H1 (cell line): ENCODE measurements at regions not wholly inside any gene's neighbourhood (a gene's known extent, or its start where the extent isn't known, plus 50 kb on each side); places are given as distances from the start of the nearest gene placed in this dataset.

ENCODE experiments used
- CTCF ChIA-PET: fragments of 300-600 bp; sonication (Branson Sonifier 250); formaldehyde crosslinking; loops from one replicate; lab custom pipeline; 2021; ENCODE audit not compliant: partially characterized antibody; lab: Charles Lee
- POLR2A ChIA-PET: fragments of 300-600 bp; sonication (Branson Sonifier 250); formaldehyde crosslinking; loops from one replicate; lab custom pipeline; 2021; ENCODE audit warnings: inconsistent platforms; ENCODE audit not compliant: partially characterized antibody; lab: Charles Lee
- DNase-seq, 2 experiments: peaks; one replicate each; pipeline versions ENCODE4 v3.0.0 to v3.0.0-alpha.2; 2010 to 2022; ENCODE audit warnings: low spot score in 2 of 2, low read depth in 1 of 2, mixed read lengths in 1 of 2
- FAIRE-seq: peaks from 2 replicates; lab custom pipeline; 2011; peaks lifted over from hg19 to GRCh38; lab: Jason Lieb, UNC
- H2AFZ ChIP-seq: 2 replicates; pipeline ENCODE4 v1.8.1; 2012; ENCODE audit warnings: low read length, inconsistent platforms
- H2AK5ac ChIP-seq: 2 replicates; pipeline ENCODE4 v1.6.1; 2013; ENCODE audit warnings: low read depth, low read length
- H2BK120ac ChIP-seq: replicated peaks from 2 replicates; pipeline ENCODE3; 2013; ENCODE audit warnings: low read depth, low read length, inconsistent platforms
- H2BK12ac ChIP-seq: 2 replicates; pipeline ENCODE4 v1.6.1; 2013; ENCODE audit warnings: low read depth, low read length
- H2BK15ac ChIP-seq: 2 replicates; pipeline ENCODE4 v1.6.1; 2013; ENCODE audit warnings: low read length
- H2BK20ac ChIP-seq: 2 replicates; pipeline ENCODE4 v1.6.1; 2013; ENCODE audit warnings: low read length
- H2BK5ac ChIP-seq: 2 replicates; pipeline ENCODE4 v1.6.1; 2013; ENCODE audit warnings: low read depth, low read length
- H3K14ac ChIP-seq: 2 replicates; pipeline ENCODE4 v1.6.1; 2013; ENCODE audit warnings: inconsistent platforms; ENCODE audit not compliant: insufficient read length
- H3K18ac ChIP-seq: 2 replicates; pipeline ENCODE4 v1.6.1; 2013; ENCODE audit warnings: low read length; ENCODE audit errors: extremely low read depth
- H3K23ac ChIP-seq: 2 replicates; pipeline ENCODE4 v1.6.1; 2013; ENCODE audit warnings: inconsistent platforms; ENCODE audit not compliant: insufficient read length
- H3K23me2 ChIP-seq: 2 replicates; pipeline ENCODE4 v1.6.1; 2013; ENCODE audit warnings: low read depth, low read length
- H3K27ac ChIP-seq: 2 replicates; pipeline ENCODE4 v1.6.1; 2011; ENCODE audit warnings: low read depth, low read length, inconsistent platforms
- H3K27me3 ChIP-seq, 4 experiments: replicated peaks in 1 of 4; 1 replicate in 1 of 4; 2 replicates in 3 of 4; pipeline versions ENCODE4 v1.6.1 to v1.8.1; 2011 to 2013; ENCODE audit warnings: low read length in 3 of 4, mild to moderate bottlenecking in 3 of 4, inconsistent platforms in 2 of 4, mixed read lengths in 2 of 4, moderate library complexity in 1 of 4; ENCODE audit not compliant: control insufficient read depth in 3 of 4, insufficient read depth in 3 of 4; ENCODE audit errors: extremely low read depth in 1 of 4
- H3K36me3 ChIP-seq, 4 experiments: 2 replicates each; pipeline versions ENCODE4 v1.6.1 to v1.8.1; 2011 to 2013; ENCODE audit warnings: mild to moderate bottlenecking in 4 of 4, low read length in 3 of 4, moderate library complexity in 2 of 4, control low read depth in 1 of 4, inconsistent platforms in 1 of 4; ENCODE audit not compliant: insufficient read depth in 4 of 4, control insufficient read depth in 2 of 4
- H3K4ac ChIP-seq: replicated peaks from 2 replicates; pipeline ENCODE3; 2013; ENCODE audit warnings: low read length, low read depth, mixed read lengths, inconsistent platforms; ENCODE audit not compliant: insufficient read length
- H3K4me1 ChIP-seq, 4 experiments: replicated peaks in 1 of 4; 1 replicate in 1 of 4; 2 replicates in 3 of 4; pipeline versions ENCODE4 v1.6.1 to v1.8.1; 2011 to 2013; ENCODE audit warnings: low read length in 3 of 4, inconsistent platforms in 2 of 4, mixed read lengths in 1 of 4; ENCODE audit not compliant: insufficient read depth in 4 of 4, control insufficient read depth in 3 of 4
- H3K4me2 ChIP-seq, 2 experiments: 2 replicates each; pipeline versions ENCODE4 v1.6.1 to v1.8.1; 2011 to 2013; ENCODE audit warnings: low read depth in 2 of 2, low read length in 2 of 2, control low read depth in 1 of 2, inconsistent platforms in 1 of 2, mild to moderate bottlenecking in 1 of 2; ENCODE audit not compliant: insufficient read depth in 1 of 2
- H3K4me3 ChIP-seq, 4 experiments: fragments of 200-600, 300-600 bp in 1 of 4; sonication (generic), shearing (Covaris generic), sonication (Bioruptor Twin) in 1 of 4; 2 replicates each; pipeline versions ENCODE4 v1.5.1 to v1.8.1; 2011 to 2016; ENCODE audit warnings: low read length in 4 of 4, low read depth in 3 of 4, control low read depth in 2 of 4, inconsistent platforms in 2 of 4, mild to moderate bottlenecking in 2 of 4, mixed read lengths in 1 of 4, moderate library complexity in 1 of 4; ENCODE audit not compliant: insufficient read depth in 2 of 4; ENCODE audit errors: extremely low read depth in 1 of 4
- H3K56ac ChIP-seq: replicated peaks from 2 replicates; pipeline ENCODE3; 2013; ENCODE audit warnings: low read depth, mild to moderate bottlenecking, mixed read lengths, low read length, inconsistent platforms; ENCODE audit not compliant: insufficient read length
- H3K79me1 ChIP-seq: 2 replicates; pipeline ENCODE4 v1.6.1; 2013; ENCODE audit warnings: low read depth, low read length, control low read depth
- H3K79me2 ChIP-seq, 2 experiments: 2 replicates each; pipeline versions ENCODE4 v1.6.1 to v1.8.1; 2012 to 2013; ENCODE audit warnings: low read length in 2 of 2, mild to moderate bottlenecking in 2 of 2, inconsistent platforms in 1 of 2; ENCODE audit not compliant: insufficient read depth in 2 of 2, control insufficient read depth in 1 of 2
- H3K9ac ChIP-seq, 4 experiments: replicated peaks in 1 of 4; 1 replicate in 1 of 4; 2 replicates in 3 of 4; pipeline versions ENCODE4 v1.6.1 to v1.8.1; 2011 to 2013; ENCODE audit warnings: low read depth in 3 of 4, low read length in 3 of 4, control low read depth in 2 of 4, mild to moderate bottlenecking in 2 of 4, moderate library complexity in 2 of 4, inconsistent platforms in 1 of 4; ENCODE audit errors: extremely low read depth in 1 of 4
- H3K9me3 ChIP-seq, 2 experiments: 2 replicates each; pipeline versions ENCODE4 v1.6.1 to v1.8.1; 2012 to 2013; ENCODE audit warnings: mild to moderate bottlenecking in 2 of 2, moderate library complexity in 2 of 2, control low read depth in 1 of 2, inconsistent platforms in 1 of 2, low read depth in 1 of 2, low read length in 1 of 2, mixed read lengths in 1 of 2; ENCODE audit not compliant: insufficient read depth in 2 of 2
- H4K20me1 ChIP-seq, 2 experiments: replicated peaks in 1 of 2; 2 replicates each; pipeline versions ENCODE3 to v1.8.1; 2011 to 2013; ENCODE audit warnings: inconsistent platforms in 2 of 2, low read length in 2 of 2, mild to moderate bottlenecking in 1 of 2; ENCODE audit not compliant: insufficient read depth in 2 of 2, control insufficient read depth in 1 of 2
- H4K5ac ChIP-seq: 2 replicates; pipeline ENCODE4 v1.6.1; 2013; ENCODE audit warnings: low read length, low read depth, mixed read lengths, inconsistent platforms; ENCODE audit not compliant: insufficient read length
- H4K8ac ChIP-seq: 2 replicates; pipeline ENCODE4 v1.8.0; 2013; ENCODE audit warnings: mild to moderate bottlenecking, moderate library complexity, low read length, inconsistent platforms; ENCODE audit not compliant: insufficient read depth; ENCODE audit errors: extremely low read depth
- H4K91ac ChIP-seq: replicated peaks from 2 replicates; pipeline ENCODE3; 2013; ENCODE audit warnings: low read length, mixed read lengths, inconsistent platforms; ENCODE audit not compliant: insufficient read length
- ASH2L ChIP-seq: fragments of 200-600, 300-600 bp; sonication (generic); IDR thresholded peaks from one replicate; pipeline ENCODE4 v1.7.1; 2017; ENCODE audit warnings: low read length
- BCL11A ChIP-seq, 2 experiments: IDR thresholded peaks; one replicate each; pipeline ENCODE4 v1.6.1; 2011; ENCODE audit warnings: low read depth in 2 of 2, low read length in 2 of 2, mild to moderate bottlenecking in 2 of 2
- CBX5 ChIP-seq: fragments of 300-800, 300-1000 bp; sonication (generic); IDR thresholded peaks from 2 replicates; pipeline ENCODE4 v1.7.1; 2016; ENCODE audit warnings: antibody characterized with exemption, low read length, low read depth
- CHD2 ChIP-seq: IDR thresholded peaks from 2 replicates; pipeline ENCODE4 v1.6.1; 2012; ENCODE audit warnings: low read length, improper control_type of control experiment
- CREB1 ChIP-seq: IDR thresholded peaks from 2 replicates; pipeline ENCODE4 v1.6.1; 2012; ENCODE audit warnings: inconsistent platforms
- EP300 ChIP-seq, 2 experiments: IDR thresholded peaks; 1 replicate in 1 of 2; 2 replicates in 1 of 2; pipeline ENCODE4 v1.6.1; 2011 to 2012; ENCODE audit warnings: low read depth in 2 of 2, low read length in 2 of 2, mild to moderate bottlenecking in 2 of 2, borderline replicate concordance in 1 of 2, inconsistent platforms in 1 of 2, moderate library complexity in 1 of 2
- JUND ChIP-seq: IDR thresholded peaks from 2 replicates; pipeline ENCODE4 v1.6.1; 2011; ENCODE audit warnings: mild to moderate bottlenecking, improper control_type of control experiment, low read length
- NRF1 ChIP-seq: IDR thresholded peaks from 2 replicates; pipeline ENCODE4 v1.6.1; 2011; ENCODE audit warnings: mild to moderate bottlenecking, low read depth, low read length, improper control_type of control experiment
- SIRT6 ChIP-seq: IDR thresholded peaks from one replicate; pipeline ENCODE4 v1.7.1; 2012; ENCODE audit warnings: low read length, inconsistent platforms
- SP1 ChIP-seq: IDR thresholded peaks from 2 replicates; pipeline ENCODE4 v1.6.1; 2011; ENCODE audit warnings: low read depth, low read length
- SRF ChIP-seq: IDR thresholded peaks from 2 replicates; pipeline ENCODE4 v1.6.1; 2011; ENCODE audit warnings: mild to moderate bottlenecking, low read depth, low read length, moderate library complexity
- YY1 ChIP-seq: IDR thresholded peaks from 2 replicates; pipeline ENCODE4 v1.6.1; 2011; ENCODE audit warnings: low read depth, mild to moderate bottlenecking, low read length
- WGBS, 2 experiments: shearing (Covaris generic) in 1 of 2; methylation state at CpG; one replicate each; pipeline versions ENCODE4 v1.1.6 to v1.1.7; 2013 to 2015; ENCODE audit warnings: low lambda C conversion rate in 2 of 2, mixed read lengths in 2 of 2, inconsistent platforms in 1 of 2, low coverage in 1 of 2, missing lambda C conversion rate in 1 of 2; ENCODE audit not compliant: insufficient replicate concordance in 2 of 2, insufficient coverage in 1 of 2, insufficient read length in 1 of 2; ENCODE audit errors: extremely low coverage in 1 of 2, missing lambda C conversion rate in 1 of 2; 5-methylcytosine and 5-hydroxymethylcytosine counted together

DNA sequence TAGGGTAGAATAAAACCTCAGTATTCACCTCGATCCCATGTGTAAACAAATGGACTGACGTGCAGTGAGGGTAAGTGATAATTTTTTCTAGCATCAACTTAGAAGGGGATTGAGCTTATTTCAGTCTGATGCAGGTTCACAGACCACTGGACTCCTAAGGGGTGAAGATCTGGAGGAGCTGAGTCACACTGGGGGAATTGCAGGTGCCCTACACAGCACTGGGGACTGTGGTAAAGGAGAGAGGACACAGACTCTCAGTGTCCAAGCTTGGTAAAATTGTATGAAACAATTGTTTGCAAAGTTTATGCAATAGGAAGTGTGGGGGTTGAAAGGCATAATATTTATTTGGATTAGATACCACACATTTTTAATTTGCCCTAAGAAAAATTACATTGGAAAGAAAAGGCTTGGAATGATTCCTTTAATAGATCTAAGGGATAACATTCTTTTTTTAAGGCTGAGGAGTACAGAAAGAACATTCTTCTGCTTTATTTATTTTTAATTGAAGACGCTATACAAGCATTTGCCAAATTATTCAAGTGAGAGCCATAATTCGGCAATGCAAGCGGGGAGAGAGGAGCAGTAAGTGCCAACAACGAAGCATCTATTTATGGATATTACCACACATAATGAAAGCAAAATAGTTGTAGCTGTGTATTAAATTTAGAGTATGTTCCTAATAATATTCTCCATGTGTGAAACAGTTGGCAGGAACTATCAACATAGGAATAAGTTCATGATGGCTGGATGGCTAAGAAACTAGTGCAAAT is 766.9 kb upstream of the ADAMTS16 start:
- Histone ChIP-seq H3K4ac (no peak overlapping the region), H3K14ac (no peak overlapping the region), H3K4me1 (peaks cover 0 to 2% (median 0%) of the 10 kb centered on the region in 4 experiments; a peak in 1 of 7 replicates), H3K18ac (no peak overlapping the region), H4K8ac (no peak overlapping the region), H2AFZ (no peak overlapping the region), H3K23ac (no peak overlapping the region), H2BK12ac (no peak overlapping the region), H4K91ac (no peak overlapping the region), H2BK20ac (no peak overlapping the region), H2BK15ac (no peak overlapping the region), H3K9ac (no peak overlapping the region), H3K27me3 (no peaks in the 10 kb centered on the region), H3K4me3 (no peak overlapping the region), H3K4me2 (no peak overlapping the region), H2BK5ac (no peak overlapping the region), H3K36me3 (no peaks in the 10 kb centered on the region), H3K9me3 (no peaks in the 10 kb centered on the region), H3K79me1 (no peaks in the 10 kb centered on the region), H2AK5ac (no peak overlapping the region), H3K79me2 (no peaks in the 10 kb centered on the region), H3K27ac (no peak overlapping the region), H2BK120ac (no peak overlapping the region), H3K56ac (no peak overlapping the region), H4K5ac (no peak overlapping the region), H4K20me1 (no peaks in the 10 kb centered on the region), H3K23me2 (no peaks in the 10 kb centered on the region)
- TF ChIP-seq CREB1 = no peak
- TF ChIP-seq CBX5 = no peak
- no peak for TF ChIP-seq YY1
- TF ChIP-seq NRF1 = no peak
- no peak for TF ChIP-seq JUND
- no peak for TF ChIP-seq EP300 (IDR thresholded peaks at IDR 0.05; ENCODE audit: borderline replicate concordance in 1 of 2, low read depth in 2 of 2, low read length in 2 of 2)
- no peak for TF ChIP-seq CHD2
- TF ChIP-seq BCL11A (IDR thresholded peaks at IDR 0.05; ENCODE audit: low read depth in 2 of 2, low read length in 2 of 2) = no peak
- TF ChIP-seq SRF = no peak
- TF ChIP-seq SIRT6 = no peak
- no peak for TF ChIP-seq SP1
- TF ChIP-seq ASH2L = no peak
- FAIRE-seq (no peak), DNase-seq (no peak)
- POLR2A ChIA-PET = no interaction called here
- WGBS, 2 experiments = 90% methylated on average over 6 of the region's 6 CpGs; no CpG with 5 or more reads in 1 of the 2 experiments
- CTCF ChIA-PET = interaction anchor here (1.3 kb wide), 1 partner anchor 77 kb away, joined by 4 read pairs; no protein-coding TSS in a partner anchor
